Stimulated activated CD8-positive, alpha-beta memory T cell treated with anti-CD3 and anti-CD28 coated beads, Interleukin-12 subunit alpha, Interleukin-12 subunit beta, amount 100 ng/mL, for 1 hour (primary cell): ENCODE measurements at regions not wholly inside any gene's neighbourhood (a gene's known extent, or its start where the extent isn't known, plus 50 kb on each side); places are given as distances from the start of the nearest gene placed in this dataset.
A peak's percentile ranks its signal among the peaks of the same experiment; 100 is the strongest.
"Not testable (repeated sequence)": the region's sequence is repeated elsewhere in the genome, so short reads cannot be mapped to it uniquely, and the experiment has no call there.

Experiments
- DNase-seq: peaks from one replicate; pipeline ENCODE4 v3.0.0-alpha.2; 2020; ENCODE audit warnings: low read depth

DNA sequence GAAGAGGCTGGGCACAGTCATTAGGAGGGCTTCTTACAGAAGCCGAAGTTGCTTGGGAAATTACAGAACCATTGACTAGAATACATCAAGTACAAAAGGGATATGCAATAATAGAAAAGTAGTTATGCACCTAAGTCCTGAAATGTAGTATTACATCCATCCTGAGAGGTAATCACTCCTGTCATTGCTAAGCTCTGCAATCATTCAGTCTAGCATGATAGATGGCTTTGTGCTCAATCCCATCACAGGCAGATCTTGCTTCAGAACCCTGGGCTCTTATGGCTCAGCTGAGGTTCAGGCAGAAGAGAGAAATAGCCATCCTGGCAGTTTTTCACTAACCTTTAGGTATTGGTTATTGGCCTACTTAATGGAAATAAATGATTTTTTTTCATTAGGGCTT lies 231.7 kb upstream of the AFF2 start:
- no peak for DNase-seq

DNA sequence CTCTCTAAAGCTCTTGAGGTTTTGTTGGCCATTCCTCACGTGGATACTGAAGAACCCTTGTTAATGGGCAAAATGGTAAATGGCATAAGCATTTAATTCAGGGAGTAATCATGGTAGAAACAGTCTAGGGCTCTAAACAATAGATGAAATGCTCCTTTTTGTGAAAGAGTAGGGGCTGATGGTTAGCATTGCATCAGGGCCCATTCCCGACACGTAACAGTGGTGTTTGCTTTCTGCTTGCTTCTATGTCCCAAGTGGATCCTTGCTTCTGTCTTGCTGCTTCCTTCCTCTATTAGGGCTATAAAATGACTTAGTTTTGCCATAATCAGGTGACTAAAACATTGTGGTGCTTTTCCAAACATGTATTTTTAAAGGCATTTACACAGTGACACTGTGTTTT lies 230.9 kb upstream of the AFF2 start:
- no peak for DNase-seq

DNA sequence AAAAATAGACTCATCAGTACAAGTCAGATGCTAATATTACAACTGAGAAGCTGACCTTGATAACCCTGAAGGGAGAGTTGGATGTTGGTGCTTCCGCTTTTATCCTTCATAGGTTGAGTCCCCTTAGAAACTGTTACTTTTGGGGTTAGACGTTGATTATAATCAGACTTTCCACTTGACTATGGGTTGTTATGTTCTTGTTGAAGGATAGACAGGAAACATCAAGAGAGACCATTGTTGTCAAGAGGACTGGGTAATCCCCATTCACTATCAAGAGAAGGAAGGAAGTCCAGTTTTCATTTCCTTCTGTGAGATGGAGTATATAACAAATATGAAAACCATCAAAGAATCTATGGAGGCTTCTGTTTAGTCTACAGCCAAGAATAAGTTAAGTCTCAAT lies 229.9 kb upstream of the AFF2 start:
- DNase-seq = no peak

DNA sequence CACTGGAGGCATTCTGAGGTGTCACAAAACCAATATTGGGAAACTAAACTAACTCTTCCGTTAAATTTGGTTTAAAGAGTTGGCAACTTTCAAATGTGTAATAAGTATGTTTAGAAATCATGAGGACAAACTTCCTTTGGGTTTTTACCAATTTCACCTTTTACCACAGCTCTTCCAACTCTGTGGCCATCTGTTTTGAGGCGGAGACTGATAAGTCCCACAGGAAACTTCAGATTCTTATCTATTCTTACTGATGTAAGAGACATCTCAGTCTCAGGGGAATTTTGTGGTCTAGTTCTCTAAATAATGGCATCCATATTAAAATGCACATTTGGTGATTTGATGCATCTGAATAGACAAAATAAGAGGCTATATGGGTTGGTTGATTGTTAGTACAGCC lies 229.2 kb upstream of the AFF2 start:
- DNase-seq = no peak

DNA sequence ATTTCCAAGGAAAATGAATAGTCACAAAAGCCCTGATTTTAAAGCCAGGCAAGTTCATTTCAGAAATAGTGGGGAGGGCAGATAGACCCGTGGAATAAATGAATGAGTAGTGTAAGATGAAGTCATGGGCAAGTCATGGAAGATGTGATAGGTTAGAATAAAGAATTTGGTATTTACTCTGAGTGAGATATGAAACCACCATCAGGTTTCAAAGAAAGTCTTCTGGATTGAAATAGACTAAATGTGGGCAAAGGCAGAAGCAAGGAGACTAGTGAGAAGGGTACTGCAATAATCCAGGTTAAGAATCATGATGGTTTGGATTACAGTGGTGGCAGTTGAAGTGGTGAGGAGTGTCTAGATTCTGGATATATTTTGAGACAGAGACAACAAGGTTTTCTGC lies 218.5 kb upstream of the AFF2 start:
- DNase-seq = no peak

DNA sequence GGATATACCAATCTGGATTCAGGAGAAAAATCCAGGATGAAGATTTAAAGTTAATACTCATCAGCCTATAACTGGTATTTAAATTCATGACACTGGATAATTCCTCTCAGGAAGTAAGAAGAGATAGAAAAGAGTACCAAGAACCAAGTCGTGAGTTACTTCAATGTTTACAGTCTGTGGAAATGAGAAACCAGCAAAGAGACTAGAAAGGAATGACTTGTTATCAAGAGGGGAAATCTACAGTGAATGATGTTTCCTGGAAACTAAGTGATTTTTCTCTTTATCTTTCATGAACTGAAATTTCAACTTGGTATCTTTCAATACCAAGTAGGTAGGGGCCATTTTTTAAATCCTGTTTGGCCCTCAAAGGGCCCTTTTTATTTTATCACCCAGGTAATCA lies 217.9 kb upstream of the AFF2 start:
- DNase-seq = no peak

DNA sequence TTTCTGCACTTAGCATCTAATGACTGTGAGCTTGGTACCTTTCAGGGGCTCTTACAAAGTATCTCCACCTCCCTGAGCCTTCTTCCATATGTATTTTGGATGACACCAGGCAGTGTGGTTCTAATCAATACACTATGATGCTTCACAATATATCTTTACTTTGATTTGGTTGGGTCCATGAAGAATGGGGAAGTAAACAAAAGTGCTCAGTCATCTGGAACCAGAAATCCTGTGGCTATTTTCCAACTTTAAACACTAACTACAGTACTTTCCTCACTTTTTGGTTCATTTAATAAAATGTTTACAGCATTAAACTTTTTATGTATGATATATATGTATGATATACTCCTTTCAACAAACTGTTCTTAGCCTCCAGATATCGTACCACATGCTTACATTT lies 216.4 kb upstream of the AFF2 start:
- no peak for DNase-seq

DNA sequence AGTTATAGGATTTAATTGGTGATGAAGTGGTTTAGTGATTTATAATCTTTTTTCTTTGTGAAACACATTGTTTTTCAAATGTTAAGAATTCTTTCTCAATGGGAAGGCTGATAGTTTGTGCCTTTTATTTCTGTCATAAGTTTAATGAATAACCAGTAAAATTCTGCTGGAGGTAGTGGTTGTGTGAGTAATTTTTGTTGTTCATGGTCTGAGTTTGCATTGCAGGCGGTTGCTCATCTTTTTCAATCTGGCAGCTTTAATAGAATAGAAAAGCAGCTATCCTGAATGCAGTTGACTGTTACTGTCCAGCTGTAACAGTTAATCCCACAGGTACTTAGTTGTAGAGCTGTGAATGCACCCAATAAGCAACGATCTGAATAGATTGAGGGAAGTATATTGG lies 215.6 kb upstream of the AFF2 start:
- no peak for DNase-seq

DNA sequence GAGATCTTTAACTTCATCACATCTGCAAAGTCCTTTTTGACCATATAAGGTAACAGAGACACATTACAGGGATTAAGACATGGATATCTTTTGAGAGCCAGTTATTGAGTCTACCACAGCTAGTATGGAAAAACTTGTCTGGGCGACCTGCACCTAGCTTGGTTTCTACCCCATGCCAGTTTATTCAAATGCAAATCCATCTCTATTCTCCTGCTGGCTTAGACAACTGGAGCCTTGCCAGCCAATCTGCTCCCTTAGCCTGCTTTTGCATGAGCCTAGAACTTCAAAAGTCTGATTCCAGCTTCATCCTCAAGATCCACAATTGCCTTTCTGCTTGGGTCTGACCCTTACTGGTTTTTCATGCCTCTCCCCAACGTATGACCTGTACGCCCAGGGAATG lies 212.0 kb upstream of the AFF2 start:
- no peak for DNase-seq

DNA sequence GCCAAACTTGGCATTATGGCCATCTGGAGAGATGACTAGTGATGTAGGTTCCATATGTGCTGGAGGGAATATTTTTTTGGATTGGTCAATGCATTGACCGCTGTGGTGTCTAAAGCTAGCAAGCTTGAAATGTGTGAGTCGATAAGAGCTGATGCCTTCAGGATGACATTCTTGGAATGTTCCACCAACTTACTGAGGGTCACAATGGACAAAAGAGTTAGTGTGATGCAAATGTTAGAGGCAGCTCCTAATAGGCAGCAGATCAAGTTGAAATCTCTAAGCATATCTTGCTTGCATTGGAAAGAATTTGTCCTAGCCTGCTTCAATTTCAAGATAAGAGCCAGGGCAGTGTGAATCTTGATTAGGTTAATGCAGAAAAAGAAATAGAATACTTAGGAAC lies 210.4 kb upstream of the AFF2 start:
- DNase-seq = no peak

DNA sequence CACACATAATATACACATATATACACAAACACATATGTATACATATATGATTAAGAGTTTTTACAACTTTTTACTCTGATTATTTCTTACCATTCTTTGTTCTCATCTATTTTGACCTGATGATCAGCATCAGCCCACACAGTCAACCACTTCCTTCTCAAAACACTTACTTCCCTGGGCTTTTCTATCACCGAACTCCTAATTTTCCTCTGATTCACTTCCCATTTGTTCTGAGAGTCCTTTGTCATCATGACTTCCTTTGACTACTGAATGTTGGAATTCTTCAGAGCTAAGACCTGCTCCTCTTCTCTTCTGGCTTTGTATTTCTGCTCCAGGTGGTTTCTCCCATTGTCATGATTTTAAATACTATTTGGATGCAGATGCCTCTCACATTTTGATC lies 209.5 kb upstream of the AFF2 start:
- no peak for DNase-seq

DNA sequence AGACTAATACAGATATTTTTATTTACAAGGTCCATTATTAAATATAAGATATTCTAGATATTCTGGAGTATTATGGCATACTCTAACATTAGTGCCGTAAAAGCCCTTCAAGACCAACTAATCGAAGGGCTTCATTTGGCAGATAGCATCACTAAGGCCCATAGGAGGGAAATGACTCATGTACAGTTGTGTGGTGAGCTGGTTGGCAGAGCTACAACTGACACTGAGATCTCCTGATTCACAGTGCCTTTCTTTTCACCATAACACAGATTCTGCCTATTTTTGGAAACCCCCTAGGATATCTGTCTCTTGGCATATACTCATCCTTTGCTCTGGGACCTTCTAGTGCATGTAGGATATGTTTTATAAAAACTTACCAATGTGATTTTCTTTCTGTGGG lies 201.7 kb upstream of the AFF2 start:
- no peak for DNase-seq

DNA sequence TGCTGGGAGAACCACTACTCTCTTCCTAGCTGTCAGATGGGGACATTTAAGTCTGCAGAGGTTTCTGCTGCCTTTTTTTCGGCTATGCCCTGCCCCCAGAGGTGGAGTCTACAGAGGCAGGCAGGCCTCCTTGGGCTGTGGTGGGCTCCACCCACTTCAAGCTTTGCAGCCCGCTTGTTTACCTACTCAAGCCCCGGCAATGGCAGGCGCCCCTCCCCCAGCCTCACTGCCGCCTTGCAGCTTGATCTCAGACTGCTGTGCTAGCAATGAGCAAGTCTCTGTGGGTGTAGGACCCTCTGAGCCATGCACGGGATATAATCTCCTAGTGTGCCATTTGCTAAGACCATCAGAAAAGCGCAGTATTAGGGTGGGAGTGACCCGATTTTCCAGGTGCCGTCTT lies 195.2 kb upstream of the AFF2 start:
- DNase-seq = not testable (repeated sequence)

DNA sequence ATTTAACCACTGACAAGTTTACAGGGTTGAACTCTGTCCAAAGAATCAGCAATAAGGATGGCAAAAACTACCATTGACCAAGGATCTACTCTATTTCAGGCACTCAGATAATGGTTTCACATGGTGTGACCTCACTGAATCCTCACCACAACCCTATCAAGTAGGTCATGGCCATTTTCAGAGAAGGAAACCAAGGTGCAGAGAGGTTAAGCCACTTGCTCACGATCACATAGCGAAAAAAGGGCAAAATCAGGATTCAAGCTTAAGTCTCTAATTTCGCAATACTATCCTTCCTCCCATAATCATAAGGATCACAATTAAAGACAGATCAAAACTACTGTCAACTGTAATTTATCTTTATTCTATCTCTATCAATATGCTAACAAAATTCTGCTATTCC lies 191.0 kb upstream of the AFF2 start:
- no peak for DNase-seq

DNA sequence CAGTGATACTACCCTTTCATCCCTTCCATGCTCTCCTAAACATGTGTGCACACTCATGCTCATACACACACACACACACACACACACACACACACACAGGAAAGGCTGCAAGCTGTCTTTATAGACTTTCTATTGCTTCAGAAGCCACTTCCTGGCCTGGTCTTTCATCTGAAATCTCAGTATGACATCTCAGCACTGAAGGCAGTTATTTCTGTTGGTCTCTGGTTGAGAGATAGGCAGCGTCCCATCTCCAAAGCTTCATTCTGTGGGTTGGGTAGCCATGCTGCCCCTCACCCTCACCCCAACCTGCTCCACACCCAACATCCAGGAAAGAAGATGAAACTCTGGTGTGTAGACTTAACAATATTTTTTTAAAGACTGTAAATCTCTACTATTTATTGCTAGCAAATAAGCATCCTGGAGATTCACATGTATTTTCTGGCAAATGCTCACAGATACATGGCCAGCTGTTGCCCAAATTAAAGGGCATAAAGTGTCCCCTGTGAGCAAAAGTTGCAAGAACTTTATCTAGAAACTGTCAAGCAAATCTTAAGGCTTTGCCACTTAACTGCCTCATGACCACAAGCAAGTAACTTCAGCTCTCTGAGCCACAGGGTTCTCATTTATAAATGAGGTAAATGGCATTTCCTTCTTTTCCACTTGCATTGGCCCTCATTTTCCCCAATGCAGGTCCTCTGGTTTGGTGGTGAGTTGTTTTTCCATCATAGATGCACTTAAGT lies 189.8 kb upstream of the AFF2 start:
- peak; percentile 26 for DNase-seq

DNA sequence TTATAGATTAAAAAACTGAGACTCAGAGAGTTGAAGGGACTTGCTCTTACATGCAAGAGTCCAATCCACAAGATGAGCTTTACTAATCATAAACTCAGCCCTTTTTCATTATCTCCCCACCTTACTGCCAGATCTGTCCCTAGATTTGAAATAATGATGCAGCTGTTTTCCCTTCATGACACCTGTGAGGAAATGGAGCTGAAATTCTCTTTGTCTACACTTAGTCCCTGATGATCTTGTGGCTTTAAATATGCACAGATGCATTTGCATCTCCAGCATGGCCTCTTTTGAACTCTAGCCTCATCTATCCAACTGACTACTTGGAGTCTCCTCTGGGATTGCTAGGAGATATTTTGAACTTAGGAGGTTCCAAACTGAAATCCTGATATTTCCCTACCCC lies 188.9 kb upstream of the AFF2 start:
- no peak for DNase-seq

DNA sequence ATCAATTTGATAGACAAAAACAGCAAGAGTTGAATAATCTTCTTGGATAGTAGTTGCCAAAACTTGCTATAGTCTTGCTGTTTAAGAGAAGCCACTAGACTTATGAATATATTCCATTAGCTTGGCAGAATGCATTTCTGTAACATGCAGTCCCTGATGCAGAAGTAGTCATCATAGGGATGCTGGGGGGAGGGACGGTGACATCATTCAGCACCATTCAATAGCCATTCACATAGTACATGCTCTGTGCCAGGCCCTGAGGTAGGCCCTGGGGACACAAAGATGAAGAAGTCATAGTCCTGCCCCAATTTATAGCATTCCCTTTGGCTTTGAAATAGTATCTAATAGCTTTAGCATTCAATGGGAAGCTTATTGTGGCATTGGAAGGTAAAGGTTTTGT lies 185.5 kb upstream of the AFF2 start:
- no peak for DNase-seq

DNA sequence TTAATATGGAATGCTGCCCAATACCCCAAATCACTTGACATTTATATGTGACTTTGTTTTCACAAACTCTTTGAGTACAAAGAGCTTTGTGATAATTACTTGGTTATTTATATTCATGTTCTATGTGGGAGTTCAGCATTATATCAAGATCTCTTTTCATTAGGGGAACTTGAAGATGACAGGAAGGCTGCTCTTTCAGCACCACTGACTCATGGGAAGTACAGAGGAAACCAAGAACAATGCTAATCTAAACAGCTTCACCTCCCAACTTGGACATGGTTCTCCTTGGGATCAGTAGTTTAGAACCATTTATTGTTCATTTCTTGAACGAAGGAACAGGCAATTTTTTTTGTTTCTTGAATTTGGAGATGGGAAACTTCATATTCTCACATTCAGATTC lies 184.0 kb upstream of the AFF2 start:
- DNase-seq = no peak

DNA sequence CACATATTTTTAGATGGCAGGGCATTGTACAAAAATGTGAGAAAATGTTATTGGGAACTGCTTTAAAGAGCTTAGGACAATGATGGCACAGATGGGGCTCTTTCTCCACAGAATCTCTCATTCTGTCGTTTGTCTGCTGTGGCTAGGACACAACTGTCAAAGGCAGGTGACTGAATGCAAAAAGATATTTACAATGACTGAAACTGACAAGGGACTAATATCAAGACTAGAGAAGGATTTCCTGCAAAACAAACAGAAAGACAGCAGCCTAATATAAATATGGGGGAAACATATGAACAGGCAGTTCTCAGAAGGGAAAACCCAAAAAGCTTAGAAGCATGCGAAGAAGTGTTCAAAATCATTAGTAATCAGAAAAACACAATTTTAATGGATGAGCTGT lies 177.5 kb upstream of the AFF2 start:
- DNase-seq = no peak

DNA sequence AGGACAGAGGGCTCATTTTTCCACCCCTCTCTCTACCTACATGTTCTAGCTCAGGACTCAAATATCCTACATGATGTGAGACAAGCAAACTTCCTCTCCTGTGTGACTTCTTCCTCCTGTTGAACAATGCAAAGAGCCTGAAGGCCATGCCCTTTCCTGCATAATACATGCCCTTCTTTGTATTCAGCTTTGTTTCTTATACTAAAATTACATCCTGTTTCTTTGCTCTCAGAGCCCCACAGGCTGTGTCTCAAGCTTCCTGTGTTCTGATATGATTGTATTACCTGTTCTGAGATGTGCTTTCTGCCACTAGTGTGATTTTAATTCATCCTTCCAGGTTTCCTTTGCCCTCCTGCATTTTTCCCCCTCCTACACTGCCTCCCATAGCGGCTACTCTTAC lies 166.4 kb upstream of the AFF2 start:
- DNase-seq = no peak

DNA sequence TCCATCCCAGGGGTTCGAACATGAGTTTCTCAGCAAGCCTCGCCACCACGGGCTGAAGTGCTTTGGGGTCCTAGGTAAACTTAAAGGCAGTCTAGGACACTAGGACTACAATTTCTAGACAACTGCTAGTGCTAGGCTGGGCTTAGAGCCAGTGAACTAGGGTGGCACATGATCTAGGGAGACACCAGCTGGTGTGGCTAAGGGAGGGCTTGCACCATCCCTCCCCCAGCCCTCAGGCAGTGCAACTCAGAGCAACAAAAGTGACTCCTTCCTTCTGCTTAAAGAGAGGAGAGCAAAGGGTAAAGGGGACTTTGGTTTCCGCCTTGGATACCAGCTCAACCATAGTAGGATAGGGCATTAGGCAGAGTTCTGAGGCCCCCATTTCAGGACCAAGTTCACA lies 162.5 kb upstream of the AFF2 start:
- no peak for DNase-seq

DNA sequence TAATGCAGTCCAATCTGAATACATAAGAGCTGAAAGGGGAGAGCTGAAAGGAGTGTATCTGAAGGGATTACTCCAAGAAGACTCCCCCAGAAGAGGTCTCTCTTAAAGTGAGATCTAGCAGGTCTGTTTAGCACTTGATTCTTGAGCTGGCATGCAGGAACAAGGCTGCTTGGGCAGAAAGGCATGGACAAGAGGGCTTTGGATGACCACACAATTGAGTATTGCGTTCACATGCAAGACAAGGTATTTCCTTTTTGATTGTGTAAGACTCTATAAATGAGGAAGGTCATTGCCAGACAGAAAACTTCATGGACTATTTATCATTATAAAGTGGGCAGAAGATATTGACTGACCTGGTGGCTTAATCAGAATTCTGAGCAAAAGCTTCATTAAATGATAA lies 145.5 kb upstream of the AFF2 start:
- DNase-seq = no peak

DNA sequence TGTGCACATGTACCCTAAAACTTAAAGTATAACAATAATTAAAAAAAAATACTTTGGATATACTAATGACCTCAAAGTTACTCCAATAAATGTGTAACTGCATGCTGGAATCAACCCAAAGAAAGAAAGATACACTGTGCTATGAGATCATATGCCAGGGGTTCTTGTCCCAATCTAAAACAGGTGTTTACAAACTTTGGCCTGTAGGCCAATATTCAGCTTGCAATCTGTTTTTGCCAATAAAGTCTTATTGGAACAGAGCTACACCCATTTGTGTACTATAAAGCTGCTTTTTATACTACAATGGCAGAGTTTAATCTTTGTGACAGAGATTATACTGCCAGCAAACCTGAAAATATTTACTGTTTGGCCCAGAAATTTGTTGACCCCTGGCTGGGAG lies 138.8 kb upstream of the AFF2 start:
- DNase-seq = no peak

DNA sequence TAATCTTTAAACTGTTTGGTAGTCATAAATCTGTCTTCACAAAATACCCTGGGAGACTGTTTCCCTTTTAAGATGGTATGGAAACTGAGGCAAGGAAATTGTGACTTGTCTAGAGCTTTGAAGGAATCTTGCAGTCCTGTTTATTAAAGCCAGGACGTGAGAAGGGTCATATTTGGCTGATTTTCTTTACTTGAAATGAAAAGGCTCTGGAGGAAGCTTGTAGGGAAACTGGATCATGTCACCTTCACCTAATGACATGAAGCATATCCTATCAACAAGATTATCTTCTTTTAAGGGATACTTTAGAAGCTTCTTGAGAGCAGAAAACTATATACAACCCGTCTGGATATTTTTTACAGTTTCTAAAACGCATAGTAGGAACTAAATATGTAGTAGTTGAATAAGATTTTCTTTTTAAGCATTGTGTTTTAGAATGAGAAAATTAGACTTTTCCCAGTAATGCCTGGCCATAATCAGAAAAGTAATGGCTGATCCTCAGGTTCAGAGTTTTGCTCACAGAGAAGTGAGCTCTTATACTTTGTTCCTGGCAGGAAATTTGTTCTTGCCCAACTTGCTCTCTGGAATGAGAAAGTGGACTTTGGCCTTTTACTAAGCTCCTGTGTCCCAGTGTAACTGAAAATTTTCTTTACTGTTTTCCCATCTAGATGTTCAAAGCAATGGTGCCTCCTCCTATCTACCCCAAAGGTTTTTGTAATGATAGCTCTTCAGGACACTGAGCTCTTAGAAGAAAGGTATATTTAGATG lies 136.8 kb upstream of the AFF2 start:
- no peak for DNase-seq
